GM12892 (cell line): ENCODE measurements at regions not wholly inside any gene's neighbourhood (a gene's known extent, or its start where the extent isn't known, plus 50 kb on each side); places are given as distances from the start of the nearest gene placed in this dataset.
A peak's percentile ranks its signal among the peaks of the same experiment; 100 is the strongest.

Experiments used
- DNase-seq: peaks from one replicate; pipeline ENCODE4 v3.0.0; 2011; ENCODE audit not compliant: insufficient read length
- FAIRE-seq: peaks from 2 replicates; lab custom pipeline; 2011; peaks lifted over from hg19 to GRCh38; lab: Jason Lieb, UNC
- POLR2A ChIP-seq: IDR thresholded peaks from 2 replicates; pipeline ENCODE4 v1.6.1; 2011; ENCODE audit warnings: low read depth, low read length, control low read depth
- POLR2AphosphoS5 ChIP-seq: IDR thresholded peaks from 2 replicates; pipeline ENCODE4 v1.6.1; 2011; ENCODE audit warnings: low read depth, low read length, control low read depth
- TAF1 ChIP-seq: IDR thresholded peaks from 2 replicates; pipeline ENCODE4 v1.6.1; 2011; ENCODE audit warnings: low read depth, mild to moderate bottlenecking, control low read depth, low read length, borderline replicate concordance

GRCh38 chr10:70967591-70968587 lies 79.5 kb upstream of the PCBD1 start:
- FAIRE-seq (no peak), DNase-seq (peak; percentile 56)
- no peak for TF ChIP-seq TAF1
- no peak for TF ChIP-seq POLR2A
- no peak for TF ChIP-seq POLR2AphosphoS5

- no peak for FAIRE-seq
- no peak for DNase-seq
- no peak for TF ChIP-seq TAF1
- TF ChIP-seq POLR2AphosphoS5: no peak
- TF ChIP-seq POLR2A: no peak
Measured at GRCh38 chr10:70969188-70969587, 80.8 kb upstream of the PCBD1 start.

GRCh38 chr10:70970830-70971229 lies 82.5 kb upstream of the PCBD1 start:
- no peak for TF ChIP-seq POLR2A
- TF ChIP-seq TAF1: no peak
- no peak for TF ChIP-seq POLR2AphosphoS5
- no peak for DNase-seq
- no peak for FAIRE-seq

- TF ChIP-seq POLR2A (no peak), POLR2AphosphoS5 (no peak), TAF1 (no peak)
- no peak for DNase-seq
Measured at GRCh38 chr10:70973275-70973674, 84.9 kb upstream of the PCBD1 start.

GRCh38 chr10:70974351-70974901 lies 86.1 kb upstream of the PCBD1 start:
- no peak for DNase-seq
- no peak for FAIRE-seq
- no peak for TF ChIP-seq TAF1
- no peak for TF ChIP-seq POLR2AphosphoS5
- no peak for TF ChIP-seq POLR2A

More at GRCh38 chr10:70973275-70973674, 84.9 kb upstream of the PCBD1 start:
- no peak for FAIRE-seq

GRCh38 chr10:70974920-70975319 lies 86.6 kb upstream of the PCBD1 start:
- no peak for DNase-seq
- no peak for FAIRE-seq
- TF ChIP-seq TAF1 (no peak), POLR2AphosphoS5 (no peak), POLR2A (no peak)

- DNase-seq: no peak
- no peak for FAIRE-seq
- no peak for TF ChIP-seq TAF1
Measured at GRCh38 chr10:70976063-70976695, 87.8 kb upstream of the PCBD1 start.

- TF ChIP-seq POLR2A (no peak), TAF1 (no peak), POLR2AphosphoS5 (no peak)
- DNase-seq (no peak), FAIRE-seq (no peak)
Measured at GRCh38 chr10:70977625-70978024, 89.3 kb upstream of the PCBD1 start.

GRCh38 chr10:70978181-70978580 lies 89.8 kb upstream of the PCBD1 start:
- no peak for FAIRE-seq
- TF ChIP-seq POLR2A (no peak), TAF1 (no peak), POLR2AphosphoS5 (no peak)
- DNase-seq: no peak

GRCh38 chr10:70978816-70979480 lies 90.6 kb upstream of the PCBD1 start:
- no peak for FAIRE-seq
- no peak for DNase-seq
- TF ChIP-seq POLR2AphosphoS5: no peak
- no peak for TF ChIP-seq POLR2A
- TF ChIP-seq TAF1: no peak

GRCh38 chr10:70980687-70981086 lies 92.3 kb upstream of the PCBD1 start:
- FAIRE-seq (no peak), DNase-seq (no peak)
- TF ChIP-seq POLR2AphosphoS5: no peak
- TF ChIP-seq POLR2A: no peak
- TF ChIP-seq TAF1: no peak
